Progenitor cell of endocrine pancreas (in vitro differentiated cells): ENCODE measurements at regions not wholly inside any gene's neighbourhood (a gene's known extent, or its start where the extent isn't known, plus 50 kb on each side); places are given as distances from the start of the nearest gene placed in this dataset.

Experiments
- DNase-seq: peaks from one replicate; pipeline ENCODE4 v3.0.0; 2021; ENCODE audit warnings: low spot score; ENCODE audit not compliant: unreplicated experiment
- H3K27ac Mint-ChIP-seq: 2 replicates; pipeline ENCODE4 v1.8.0; 2021; ENCODE audit warnings: mild to moderate bottlenecking, moderate library complexity, mixed read lengths
- H3K27me3 Mint-ChIP-seq: 2 replicates; pipeline ENCODE4 v1.8.0; 2021; ENCODE audit warnings: mixed read lengths
- H3K36me3 Mint-ChIP-seq: 2 replicates; pipeline ENCODE4 v1.8.0; 2022; ENCODE audit warnings: mixed read lengths; ENCODE audit not compliant: insufficient read depth
- H3K4me1 Mint-ChIP-seq: 2 replicates; pipeline ENCODE4 v1.8.0; 2021; ENCODE audit warnings: low read depth, mixed read lengths
- H3K4me3 Mint-ChIP-seq: 2 replicates; pipeline ENCODE4 v1.8.0; 2021; ENCODE audit warnings: low read depth, mild to moderate bottlenecking, moderate library complexity, mixed read lengths
- H3K9me3 Mint-ChIP-seq: 2 replicates; pipeline ENCODE4 v1.8.0; 2021; ENCODE audit warnings: low read depth, mixed read lengths
- TF ChIP-seq, protein P1 (sequence below): fragments of 200-600 bp; sonication (generic); IDR thresholded peaks from one replicate; pipeline ENCODE4 v1.5.0; 2021; ENCODE audit warnings: antibody characterized with exemption, mild to moderate bottlenecking; ENCODE audit not compliant: unreplicated experiment

DNA sequence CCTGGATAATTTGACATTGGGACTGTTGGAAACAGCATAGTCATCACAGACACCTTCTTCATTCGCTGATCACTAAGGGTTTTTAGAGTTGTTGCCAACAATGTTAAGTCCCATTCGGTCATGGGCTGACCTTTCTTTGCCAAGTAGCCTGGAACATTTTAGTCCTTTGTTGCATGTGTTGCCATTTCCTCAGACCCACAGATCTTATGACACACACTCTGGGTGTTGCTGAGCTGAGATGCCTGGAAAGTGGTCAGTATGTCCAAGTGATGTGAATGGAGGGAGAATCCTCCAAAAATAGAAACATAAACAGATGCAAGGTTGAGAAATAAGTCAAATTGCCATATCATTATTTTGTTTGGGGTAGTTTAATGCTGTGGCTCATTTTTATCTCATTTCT lies 61.5 kb upstream of the GJA5 start:
- Mint-ChIP-seq H3K4me3 (no peak overlapping the region), H3K27me3 (peaks cover 20% of the 10 kb centered on the region), H3K36me3 (no peaks in the 10 kb centered on the region), H3K27ac (no peak overlapping the region), H3K9me3 (peaks cover 3% of the 10 kb centered on the region), H3K4me1 (no peaks in the 10 kb centered on the region)
- TF ChIP-seq, protein P1, sequence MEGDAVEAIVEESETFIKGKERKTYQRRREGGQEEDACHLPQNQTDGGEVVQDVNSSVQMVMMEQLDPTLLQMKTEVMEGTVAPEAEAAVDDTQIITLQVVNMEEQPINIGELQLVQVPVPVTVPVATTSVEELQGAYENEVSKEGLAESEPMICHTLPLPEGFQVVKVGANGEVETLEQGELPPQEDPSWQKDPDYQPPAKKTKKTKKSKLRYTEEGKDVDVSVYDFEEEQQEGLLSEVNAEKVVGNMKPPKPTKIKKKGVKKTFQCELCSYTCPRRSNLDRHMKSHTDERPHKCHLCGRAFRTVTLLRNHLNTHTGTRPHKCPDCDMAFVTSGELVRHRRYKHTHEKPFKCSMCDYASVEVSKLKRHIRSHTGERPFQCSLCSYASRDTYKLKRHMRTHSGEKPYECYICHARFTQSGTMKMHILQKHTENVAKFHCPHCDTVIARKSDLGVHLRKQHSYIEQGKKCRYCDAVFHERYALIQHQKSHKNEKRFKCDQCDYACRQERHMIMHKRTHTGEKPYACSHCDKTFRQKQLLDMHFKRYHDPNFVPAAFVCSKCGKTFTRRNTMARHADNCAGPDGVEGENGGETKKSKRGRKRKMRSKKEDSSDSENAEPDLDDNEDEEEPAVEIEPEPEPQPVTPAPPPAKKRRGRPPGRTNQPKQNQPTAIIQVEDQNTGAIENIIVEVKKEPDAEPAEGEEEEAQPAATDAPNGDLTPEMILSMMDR = no peak
- no peak for DNase-seq

DNA sequence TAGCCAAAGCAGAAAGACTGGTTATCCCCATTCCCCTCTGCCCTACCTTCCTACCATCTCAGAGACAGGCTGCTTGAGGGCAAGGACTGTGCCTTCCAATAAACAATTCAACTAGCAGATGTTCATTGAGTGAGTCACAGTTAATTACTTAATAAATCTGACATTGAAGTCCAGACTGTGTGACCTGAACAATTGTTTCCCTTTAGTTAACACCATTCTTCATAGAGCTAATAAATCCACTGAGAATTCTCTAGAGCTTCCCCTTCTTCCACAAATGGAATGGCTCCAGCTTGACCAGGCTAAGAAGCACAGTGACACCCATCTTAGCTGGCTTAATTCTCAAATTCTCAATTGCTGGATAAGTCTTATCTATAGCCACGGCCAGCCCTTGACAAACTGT lies 61.9 kb upstream of the GJA5 start:
- H3K36me3 Mint-ChIP-seq = no peaks in the 10 kb centered on the region
- peaks cover 20% of the 10 kb centered on the region for H3K27me3 Mint-ChIP-seq
- H3K4me3 Mint-ChIP-seq = no peak overlapping the region
- DNase-seq = no peak
- no peaks in the 10 kb centered on the region for H3K4me1 Mint-ChIP-seq
- H3K9me3 Mint-ChIP-seq = peaks cover 3% of the 10 kb centered on the region
- H3K27ac Mint-ChIP-seq = no peak overlapping the region
- TF ChIP-seq, protein P1 = no peak

DNA sequence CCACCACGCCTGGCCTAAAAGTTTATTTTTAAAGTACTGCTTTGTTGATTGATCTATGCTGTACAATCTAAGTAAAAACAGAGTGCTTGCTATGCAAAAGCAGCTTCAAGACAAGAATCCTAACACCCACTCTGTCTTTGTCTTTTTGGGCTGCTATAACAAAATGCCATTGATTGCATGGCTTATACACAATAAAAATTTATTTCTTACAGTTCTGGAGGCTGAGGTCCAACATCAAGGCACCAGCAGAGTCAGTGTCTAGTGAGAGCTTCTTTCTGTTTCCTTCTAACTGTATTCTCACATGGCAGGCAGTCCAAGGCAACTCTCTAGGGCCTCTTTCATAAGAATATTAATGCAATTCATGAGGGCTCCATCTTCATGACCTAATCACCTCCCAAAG lies 63.6 kb upstream of the GJA5 start:
- Mint-ChIP-seq H3K27me3 (peaks cover 17% of the 10 kb centered on the region), H3K36me3 (no peaks in the 10 kb centered on the region), H3K27ac (no peak overlapping the region), H3K9me3 (peaks cover 6% of the 10 kb centered on the region), H3K4me3 (no peak overlapping the region), H3K4me1 (no peaks in the 10 kb centered on the region)
- TF ChIP-seq, protein P1 = no peak
- DNase-seq = no peak

DNA sequence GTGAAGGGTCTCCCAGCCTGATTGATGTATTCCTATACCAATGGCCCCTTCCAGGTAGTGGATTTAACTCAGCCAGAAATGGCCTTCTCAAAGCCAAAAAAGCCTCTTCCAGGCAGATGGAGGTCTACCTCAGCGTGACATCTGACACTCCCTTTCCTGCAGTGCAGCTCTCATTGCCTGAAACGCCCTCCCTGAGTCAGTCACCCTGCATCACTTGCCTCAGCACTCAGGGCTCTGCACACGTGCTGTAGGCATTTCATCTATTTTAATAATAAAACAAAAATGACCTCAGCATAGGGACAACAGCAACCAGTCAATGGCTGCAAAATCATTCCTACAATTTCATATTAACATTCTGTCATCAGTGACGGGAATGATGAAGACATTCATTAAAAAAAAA lies 64.4 kb upstream of the GJA5 start:
- TF ChIP-seq, protein P1 = no peak
- no peaks in the 10 kb centered on the region for H3K36me3 Mint-ChIP-seq
- no peak for DNase-seq
- H3K9me3 Mint-ChIP-seq = peaks cover 13% of the 10 kb centered on the region
- no peak overlapping the region for H3K27ac Mint-ChIP-seq
- no peak overlapping the region for H3K4me3 Mint-ChIP-seq
- peaks cover 15% of the 10 kb centered on the region for H3K27me3 Mint-ChIP-seq
- no peaks in the 10 kb centered on the region for H3K4me1 Mint-ChIP-seq

GRCh38 chr1:147825586-147825985 lies 65.2 kb upstream of the GJA5 start:
- Mint-ChIP-seq H3K4me3 (no peak overlapping the region), H3K27me3 (peaks cover 14% of the 10 kb centered on the region), H3K36me3 (no peaks in the 10 kb centered on the region), H3K4me1 (no peaks in the 10 kb centered on the region), H3K27ac (no peak overlapping the region), H3K9me3 (peaks cover 13% of the 10 kb centered on the region)
- no peak for DNase-seq
- TF ChIP-seq, protein P1 = no peak

DNA sequence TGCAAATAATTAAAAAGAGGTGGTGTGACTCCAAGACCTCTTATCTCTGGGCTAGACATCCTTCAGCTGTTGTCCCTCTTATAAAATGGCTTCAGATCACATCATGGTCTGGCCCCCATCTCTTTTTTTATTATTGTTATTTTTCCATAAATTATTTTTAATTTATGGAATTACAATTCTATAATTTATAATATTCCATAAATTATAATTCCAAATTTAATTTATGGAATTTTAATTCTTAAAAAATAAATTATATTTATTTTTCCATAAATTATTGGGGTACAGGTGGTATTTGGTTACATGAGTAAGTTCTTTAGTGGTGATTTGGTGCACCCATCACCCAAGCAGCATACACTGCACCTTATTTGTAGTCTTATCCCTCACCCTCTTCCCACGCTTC lies 65.9 kb upstream of the GJA5 start:
- H3K27ac Mint-ChIP-seq = no peak overlapping the region
- no peak for DNase-seq

More for the DNA sequence above, 65.9 kb upstream of the GJA5 start:
- H3K27me3 Mint-ChIP-seq = peaks cover 10% of the 10 kb centered on the region
- H3K36me3 Mint-ChIP-seq = no peaks in the 10 kb centered on the region
- H3K4me1 Mint-ChIP-seq = no peaks in the 10 kb centered on the region
- TF ChIP-seq, protein P1 = no peak
- no peak overlapping the region for H3K4me3 Mint-ChIP-seq
- H3K9me3 Mint-ChIP-seq = peaks cover 13% of the 10 kb centered on the region
